ENCODE measurements at regions not wholly inside any gene's neighbourhood (a gene's known extent, or its start where the extent isn't known, plus 50 kb on each side); places are given as distances from the start of the nearest gene placed in this dataset.

GRCh38 chr9:135294836-135295235, 184.7 kb upstream of the PPP1R26 start:
- DNase-seq = peak in 1 of 10 donors; percentile 44
- H3K4me1 Mint-ChIP-seq = no peaks in the 10 kb centered on the region
- no peaks in the 10 kb centered on the region for H3K36me3 Mint-ChIP-seq
- no peaks in the 10 kb centered on the region for H3K9me3 Mint-ChIP-seq
- POLR2A ChIA-PET = no interaction called here
- no peak overlapping the region for H3K4me3 Mint-ChIP-seq
- H3K27me3 Mint-ChIP-seq = peaks cover 8 to 30% (median 19%) of the 10 kb centered on the region in 5 donors
- ATAC-seq = no peak
- H3K27ac Mint-ChIP-seq = no peak overlapping the region

- no peaks in the 10 kb centered on the region for H3K9me3 Mint-ChIP-seq
- no peak overlapping the region for H3K4me3 Mint-ChIP-seq
- DNase-seq (no peak), ATAC-seq (no peak)
- H3K36me3 Mint-ChIP-seq = no peaks in the 10 kb centered on the region
- H3K27ac Mint-ChIP-seq = no peak overlapping the region
- POLR2A ChIA-PET = no interaction called here
- H3K4me1 Mint-ChIP-seq = no peaks in the 10 kb centered on the region
- H3K27me3 Mint-ChIP-seq = peaks cover 6 to 30% (median 18%) of the 10 kb centered on the region in 5 donors
Observed at GRCh38 chr9:135295551-135296300, 183.9 kb upstream of the PPP1R26 start.

GRCh38 chr9:135296735-135297455, 182.7 kb upstream of the PPP1R26 start:
- no peaks in the 10 kb centered on the region for H3K36me3 Mint-ChIP-seq
- peaks cover 5 to 33% (median 10%) of the 10 kb centered on the region in 5 donors for H3K27me3 Mint-ChIP-seq
- DNase-seq (no peak), ATAC-seq (no peak)
- no peak overlapping the region for H3K27ac Mint-ChIP-seq
- POLR2A ChIA-PET = no interaction called here
- no peaks in the 10 kb centered on the region for H3K9me3 Mint-ChIP-seq
- H3K4me3 Mint-ChIP-seq = no peak overlapping the region
- H3K4me1 Mint-ChIP-seq = no peaks in the 10 kb centered on the region

GRCh38 chr9:135297456-135298075, 182.0 kb upstream of the PPP1R26 start:
- Mint-ChIP-seq H3K4me1 (no peaks in the 10 kb centered on the region), H3K9me3 (no peaks in the 10 kb centered on the region), H3K27me3 (peaks cover 2 to 33% (median 10%) of the 10 kb centered on the region in 5 donors), H3K4me3 (no peak overlapping the region), H3K36me3 (no peaks in the 10 kb centered on the region), H3K27ac (no peak overlapping the region)
- ATAC-seq = no peak
- POLR2A ChIA-PET = no interaction called here
- peak in 1 of 10 donors; percentile 52 for DNase-seq

- H3K9me3 Mint-ChIP-seq = peaks cover 0 to 9% (median 0%) of the 10 kb centered on the region in 9 donors
- no peak overlapping the region for H3K27ac Mint-ChIP-seq
- no peaks in the 10 kb centered on the region for H3K4me1 Mint-ChIP-seq
- no peak for ATAC-seq
- POLR2A ChIA-PET = no interaction called here
- H3K4me3 Mint-ChIP-seq = no peak overlapping the region
- H3K36me3 Mint-ChIP-seq = no peaks in the 10 kb centered on the region
- H3K27me3 Mint-ChIP-seq = peaks cover 2 to 47% (median 21%) of the 10 kb centered on the region in 5 donors
- DNase-seq = no peak
Observed at GRCh38 chr9:135299239-135299590, 180.4 kb upstream of the PPP1R26 start.

- H3K27ac Mint-ChIP-seq = no peak overlapping the region
- H3K9me3 Mint-ChIP-seq = peaks cover 0 to 12% (median 0%) of the 10 kb centered on the region in 9 donors
- no peak overlapping the region for H3K4me3 Mint-ChIP-seq
- peak in 1 of 10 donors; percentile 52 for DNase-seq
- no peaks in the 10 kb centered on the region for H3K36me3 Mint-ChIP-seq
- ATAC-seq = no peak
- peaks cover 2 to 52% (median 23%) of the 10 kb centered on the region in 5 donors for H3K27me3 Mint-ChIP-seq
- H3K4me1 Mint-ChIP-seq = no peaks in the 10 kb centered on the region
- POLR2A ChIA-PET = no interaction called here
Observed at GRCh38 chr9:135299651-135300345, 179.8 kb upstream of the PPP1R26 start.

- Mint-ChIP-seq H3K4me1 (no peaks in the 10 kb centered on the region), H3K4me3 (no peak overlapping the region), H3K9me3 (peaks cover 0 to 12% (median 0%) of the 10 kb centered on the region in 9 donors), H3K36me3 (no peaks in the 10 kb centered on the region), H3K27me3 (peaks cover 2 to 52% (median 23%) of the 10 kb centered on the region in 5 donors), H3K27ac (no peak overlapping the region)
- DNase-seq = peak in 1 of 10 donors; percentile 47
- POLR2A ChIA-PET = no interaction called here
- ATAC-seq = no peak
Observed at GRCh38 chr9:135300346-135301141, 179.0 kb upstream of the PPP1R26 start.

- POLR2A ChIA-PET = no interaction called here
- DNase-seq (peak in 1 of 10 donors; percentile 52), ATAC-seq (no peak)
- Mint-ChIP-seq H3K4me3 (no peak overlapping the region), H3K4me1 (no peaks in the 10 kb centered on the region), H3K27ac (no peak overlapping the region), H3K36me3 (no peaks in the 10 kb centered on the region), H3K9me3 (peaks cover 0 to 12% (median 0%) of the 10 kb centered on the region in 9 donors), H3K27me3 (peaks cover 2 to 59% (median 23%) of the 10 kb centered on the region in 5 donors)
Observed at GRCh38 chr9:135301271-135302263, 178.0 kb upstream of the PPP1R26 start.

GRCh38 chr9:135302329-135303279, 177.0 kb upstream of the PPP1R26 start:
- ATAC-seq (no peak), DNase-seq (peak in 1 of 10 donors; percentile 55)
- POLR2A ChIA-PET = no interaction called here
- Mint-ChIP-seq H3K4me1 (no peaks in the 10 kb centered on the region), H3K36me3 (no peaks in the 10 kb centered on the region), H3K4me3 (no peak overlapping the region), H3K9me3 (peaks cover 0 to 12% (median 0%) of the 10 kb centered on the region in 9 donors), H3K27ac (no peak overlapping the region), H3K27me3 (peaks cover 3 to 67% (median 29%) of the 10 kb centered on the region in 5 donors)

- peaks cover 2 to 61% (median 29%) of the 10 kb centered on the region in 5 donors for H3K27me3 Mint-ChIP-seq
- peak overlapping the region in 1 of 10 donors; percentile 59 for H3K27ac Mint-ChIP-seq
- POLR2A ChIA-PET = no interaction called here
- no peaks in the 10 kb centered on the region for H3K36me3 Mint-ChIP-seq
- ATAC-seq (no peak), DNase-seq (no peak)
- peaks cover 0 to 12% (median 0%) of the 10 kb centered on the region in 9 donors for H3K9me3 Mint-ChIP-seq
- H3K4me1 Mint-ChIP-seq = no peaks in the 10 kb centered on the region
- no peak overlapping the region for H3K4me3 Mint-ChIP-seq
Observed at GRCh38 chr9:135303280-135303647, 176.3 kb upstream of the PPP1R26 start.

Measured in naive thymus-derived CD8-positive, alpha-beta T cell (primary cell).